CD4-positive, alpha-beta memory T cell (primary cell): ENCODE measurements at regions not wholly inside any gene's neighbourhood (a gene's known extent, or its start where the extent isn't known, plus 50 kb on each side); places are given as distances from the start of the nearest gene placed in this dataset.

Source experiments
- CTCF ChIA-PET: fragments of 350-600 bp; sonication (Branson Sonifier 250); formaldehyde crosslinking; loops from one replicate; lab custom pipeline; 2021; ENCODE audit warnings: inconsistent platforms; ENCODE audit not compliant: partially characterized antibody; lab: Charles Lee
- POLR2A ChIA-PET: fragments of 350-600 bp; sonication (Branson Sonifier 250); formaldehyde crosslinking; loops from one replicate; lab custom pipeline; 2021; ENCODE audit not compliant: partially characterized antibody; lab: Charles Lee
- DNase-seq, 5 donors: peaks; one replicate each; pipeline versions ENCODE4 v3.0.0 to v3.0.0-alpha.2; 2020 to 2022; ENCODE audit warnings: mixed read lengths in 1 of 5
- H3K27ac ChIP-seq: one replicate; pipeline ENCODE4 v1.7.0; 2013; ENCODE audit warnings: low read depth, low read length
- H3K27me3 ChIP-seq: 2 replicates; pipeline ENCODE4 v1.7.0; 2013; ENCODE audit warnings: mild to moderate bottlenecking, low read length, moderate library complexity; ENCODE audit not compliant: insufficient read depth
- H3K36me3 ChIP-seq: 2 replicates; pipeline ENCODE4 v1.7.0; 2013; ENCODE audit warnings: mild to moderate bottlenecking, low read length, moderate library complexity; ENCODE audit not compliant: insufficient read depth
- H3K4me1 ChIP-seq: 2 replicates; pipeline ENCODE4 v1.7.0; 2013; ENCODE audit warnings: mild to moderate bottlenecking, low read length, moderate library complexity; ENCODE audit not compliant: insufficient read depth
- H3K4me3 ChIP-seq, 2 donors: one replicate each; pipeline ENCODE4 v1.7.0; 2013; ENCODE audit warnings: low read length in 2 of 2, mild to moderate bottlenecking in 1 of 2
- H3K9me3 ChIP-seq, 2 donors: one replicate each; pipeline ENCODE4 v1.7.0; 2013; ENCODE audit warnings: low read length in 2 of 2, control low read depth in 1 of 2; ENCODE audit not compliant: control insufficient read depth in 1 of 2
- H3K27ac Mint-ChIP-seq, 7 donors: one replicate each; pipeline ENCODE4 v1.8.0; 2020 to 2021; ENCODE audit warnings: mixed read lengths in 7 of 7, mild to moderate bottlenecking in 6 of 7, inconsistent platforms in 3 of 7, moderate library complexity in 3 of 7
- H3K27me3 Mint-ChIP-seq, 2 donors: one replicate each; pipeline ENCODE4 v1.8.0; 2020 to 2021; ENCODE audit warnings: mixed read lengths in 2 of 2
- H3K36me3 Mint-ChIP-seq, 2 donors: one replicate each; pipeline ENCODE4 v1.8.0; 2020 to 2021; ENCODE audit warnings: mixed read lengths in 2 of 2, inconsistent platforms in 1 of 2, mild to moderate bottlenecking in 1 of 2
- H3K4me1 Mint-ChIP-seq, 4 donors: one replicate each; pipeline ENCODE4 v1.8.0; 2020 to 2021; ENCODE audit warnings: mixed read lengths in 4 of 4, mild to moderate bottlenecking in 1 of 4
- H3K4me3 Mint-ChIP-seq, 8 donors: one replicate each; pipeline ENCODE4 v1.8.0; 2020 to 2021; ENCODE audit warnings: mixed read lengths in 8 of 8, mild to moderate bottlenecking in 7 of 8, moderate library complexity in 6 of 8, inconsistent platforms in 3 of 8
- H3K9me3 Mint-ChIP-seq, 8 donors: one replicate each; pipeline ENCODE4 v1.8.0; 2020 to 2021; ENCODE audit warnings: mixed read lengths in 8 of 8, mild to moderate bottlenecking in 5 of 8, inconsistent platforms in 3 of 8, moderate library complexity in 1 of 8
- intact Hi-C: fragments of 100-400 bp; cut with micrococcal nuclease; formaldehyde crosslinking; loops from one replicate; pipeline ENCODE4 v1.15.1; 2023

DNA sequence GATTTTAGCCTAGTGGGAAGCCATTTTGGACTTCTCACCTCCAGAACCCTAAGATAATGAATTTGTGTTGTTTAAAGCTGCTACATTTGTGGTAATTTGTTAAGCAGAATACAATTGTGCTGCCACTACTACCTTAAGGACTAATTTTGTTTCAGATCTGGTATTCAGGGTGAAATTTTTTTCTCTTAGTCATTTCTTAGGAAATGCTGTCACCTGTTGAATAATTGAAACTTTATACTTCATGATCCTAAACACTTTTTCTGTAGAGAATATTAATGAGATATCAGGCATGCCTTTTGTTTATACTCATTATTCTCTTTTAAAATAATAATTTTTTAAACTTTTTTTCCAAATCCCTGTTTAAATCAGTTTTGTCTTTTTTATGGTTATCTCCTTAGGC lies 246.8 kb downstream of the TGFB2 start:
- no peaks in the 10 kb centered on the region for H3K36me3 ChIP-seq
- ChIA-PET POLR2A (no interaction called here), CTCF (no interaction called here)
- no peaks in the 10 kb centered on the region for H3K27me3 ChIP-seq
- no peak overlapping the region for H3K4me3 ChIP-seq
- no peaks in the 10 kb centered on the region for H3K4me1 ChIP-seq
- Mint-ChIP-seq H3K9me3 (peaks cover 0 to 5% (median 3%) of the 10 kb centered on the region in 8 donors), H3K27me3 (peaks cover 3 to 4% of the 10 kb centered on the region in 2 donors), H3K27ac (no peak overlapping the region), H3K4me1 (peaks cover 0 to 6% (median 0%) of the 10 kb centered on the region in 4 donors), H3K4me3 (no peak overlapping the region), H3K36me3 (no peaks in the 10 kb centered on the region)
- DNase-seq: no peak
- intact Hi-C loops: no loop called here
- H3K27ac ChIP-seq: no peak overlapping the region
- no peaks in the 10 kb centered on the region for H3K9me3 ChIP-seq

DNA sequence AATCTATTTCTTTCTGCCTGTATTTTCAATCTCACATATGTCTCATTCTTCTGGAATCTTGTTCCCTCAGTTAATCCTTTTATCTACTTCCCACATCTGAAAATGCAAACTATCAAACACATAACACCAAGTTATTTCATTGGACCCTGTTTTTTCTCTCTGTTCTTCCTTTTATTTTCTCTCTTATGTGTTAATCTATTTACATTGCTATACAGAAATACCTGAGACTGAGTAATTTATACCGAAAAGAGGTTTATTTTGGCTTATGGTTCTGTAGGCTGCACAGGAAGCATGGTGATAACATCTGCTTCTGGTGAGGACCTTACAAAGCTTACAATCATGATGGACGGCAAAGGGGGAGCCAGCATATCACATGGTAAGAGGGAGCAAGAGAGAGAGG lies 247.6 kb downstream of the TGFB2 start:
- Histone ChIP-seq H3K27me3 (no peaks in the 10 kb centered on the region), H3K4me3 (no peak overlapping the region), H3K4me1 (no peaks in the 10 kb centered on the region), H3K36me3 (no peaks in the 10 kb centered on the region), H3K27ac (no peak overlapping the region), H3K9me3 (no peaks in the 10 kb centered on the region)
- Mint-ChIP-seq H3K27me3 (peaks cover 3 to 4% of the 10 kb centered on the region in 2 donors), H3K4me1 (peaks cover 0 to 6% (median 0%) of the 10 kb centered on the region in 4 donors), H3K4me3 (no peak overlapping the region), H3K27ac (no peak overlapping the region), H3K9me3 (peaks cover 0 to 5% (median 3%) of the 10 kb centered on the region in 8 donors), H3K36me3 (no peaks in the 10 kb centered on the region)
- no peak for DNase-seq
- ChIA-PET POLR2A (no interaction called here), CTCF (no interaction called here)
- intact Hi-C loops: no loop called here

DNA sequence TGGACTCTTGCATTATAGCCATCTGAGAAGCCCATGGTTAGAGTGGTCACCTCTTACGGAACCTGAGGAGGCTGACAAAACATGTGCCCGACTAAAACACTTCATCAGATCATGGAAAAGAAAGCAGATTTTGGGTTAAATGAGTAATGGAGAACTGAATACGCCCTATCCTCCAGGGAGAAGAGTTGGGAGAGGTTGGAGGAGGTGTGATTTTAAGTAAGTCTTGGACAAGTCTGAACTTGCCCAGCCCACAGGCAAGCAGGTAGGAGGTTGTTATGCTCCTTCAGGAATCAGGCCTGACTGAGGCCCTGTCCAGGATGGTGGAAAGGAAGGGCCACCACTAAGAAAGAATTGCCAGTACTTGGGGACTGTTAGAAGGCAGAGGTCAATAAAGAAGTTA lies 255.8 kb downstream of the TGFB2 start:
- Mint-ChIP-seq H3K4me3 (no peak overlapping the region), H3K27me3 (no peaks in the 10 kb centered on the region), H3K9me3 (peaks cover 0 to 6% (median 2%) of the 10 kb centered on the region in 8 donors), H3K4me1 (no peaks in the 10 kb centered on the region), H3K36me3 (no peaks in the 10 kb centered on the region), H3K27ac (no peak overlapping the region)
- no peak for DNase-seq
- no peak overlapping the region for H3K4me3 ChIP-seq
- H3K27me3 ChIP-seq: no peaks in the 10 kb centered on the region
- ChIA-PET POLR2A (no interaction called here), CTCF (no interaction called here)
- H3K9me3 ChIP-seq: no peaks in the 10 kb centered on the region
- no peak overlapping the region for H3K27ac ChIP-seq
- intact Hi-C loops: no loop called here
- H3K36me3 ChIP-seq: no peaks in the 10 kb centered on the region
- no peaks in the 10 kb centered on the region for H3K4me1 ChIP-seq

DNA sequence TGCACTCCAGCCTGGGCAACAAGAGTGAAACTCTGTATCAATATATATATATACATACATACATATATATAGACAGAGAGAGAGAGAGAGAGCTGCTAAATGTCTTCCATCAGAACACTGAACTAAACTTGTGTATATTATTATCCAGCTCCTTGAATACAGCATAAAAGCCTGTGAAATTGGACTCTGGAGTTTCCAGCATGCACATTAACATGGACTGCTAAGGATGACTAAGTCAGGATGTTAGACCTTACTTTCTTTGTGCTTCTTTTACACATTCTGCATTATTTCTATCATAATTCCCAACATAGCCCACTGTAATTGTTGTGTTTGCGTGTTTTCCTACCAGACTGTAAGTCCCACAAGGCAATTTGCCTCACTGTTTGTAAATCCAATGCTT lies 259.1 kb downstream of the TGFB2 start:
- ChIA-PET CTCF (no interaction called here), POLR2A (no interaction called here)
- no peak overlapping the region for H3K4me3 ChIP-seq
- no peak overlapping the region for H3K27ac ChIP-seq
- intact Hi-C loops: no loop called here
- DNase-seq: no peak
- Mint-ChIP-seq H3K9me3 (peaks cover 0 to 10% (median 5%) of the 10 kb centered on the region in 8 donors), H3K27ac (no peak overlapping the region), H3K36me3 (no peaks in the 10 kb centered on the region), H3K4me1 (no peaks in the 10 kb centered on the region), H3K27me3 (no peaks in the 10 kb centered on the region), H3K4me3 (no peak overlapping the region)
- H3K27me3 ChIP-seq: no peaks in the 10 kb centered on the region
- H3K36me3 ChIP-seq: no peaks in the 10 kb centered on the region
- no peaks in the 10 kb centered on the region for H3K4me1 ChIP-seq
- no peaks in the 10 kb centered on the region for H3K9me3 ChIP-seq

DNA sequence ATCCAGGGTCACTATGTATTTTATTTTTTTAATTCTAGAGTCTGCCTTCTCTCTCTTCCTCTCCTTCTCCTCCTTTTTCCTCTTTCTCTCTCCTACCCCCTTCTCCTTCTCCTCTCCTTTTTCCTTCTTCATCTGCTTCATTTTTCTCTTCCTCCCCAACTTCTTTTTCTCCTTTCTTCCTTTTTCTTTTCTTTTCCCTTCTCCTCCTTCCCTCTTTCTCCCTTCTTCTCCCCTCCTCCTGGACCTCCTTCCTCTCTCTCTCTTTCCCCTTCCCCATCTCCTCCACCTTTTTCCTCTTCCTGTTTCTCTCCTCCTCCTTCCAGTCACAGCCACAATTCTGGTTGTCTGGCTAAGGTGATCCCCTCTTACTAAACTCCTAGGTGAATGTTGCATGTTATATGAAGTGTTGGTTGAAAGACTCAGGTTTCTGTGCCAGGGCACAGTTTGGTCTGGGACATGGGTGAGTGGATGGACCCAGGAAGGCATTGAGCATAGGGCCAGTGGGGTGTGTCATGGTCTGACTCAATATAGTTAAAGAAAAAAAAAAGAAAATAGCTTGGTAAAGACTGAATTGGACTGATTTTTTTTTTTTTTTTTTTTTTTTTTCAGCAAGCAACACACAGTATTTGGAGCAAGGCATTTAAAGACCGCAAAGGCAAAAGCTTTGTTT lies 266.9 kb downstream of the TGFB2 start:
- H3K27ac Mint-ChIP-seq: no peak overlapping the region
- H3K36me3 Mint-ChIP-seq: no peaks in the 10 kb centered on the region
- Histone ChIP-seq H3K4me3 (no peak overlapping the region), H3K36me3 (no peaks in the 10 kb centered on the region), H3K4me1 (no peaks in the 10 kb centered on the region), H3K9me3 (no peaks in the 10 kb centered on the region), H3K27me3 (no peaks in the 10 kb centered on the region), H3K27ac (no peak overlapping the region)
- no peak overlapping the region for H3K4me3 Mint-ChIP-seq
- no peak for DNase-seq
- ChIA-PET POLR2A (no interaction called here), CTCF (no interaction called here)
- H3K27me3 Mint-ChIP-seq: peaks cover 0 to 1% of the 10 kb centered on the region in 2 donors
- intact Hi-C loops: no loop called here
- H3K4me1 Mint-ChIP-seq: no peaks in the 10 kb centered on the region
- H3K9me3 Mint-ChIP-seq: peaks cover 0 to 6% (median 3%) of the 10 kb centered on the region in 8 donors

DNA sequence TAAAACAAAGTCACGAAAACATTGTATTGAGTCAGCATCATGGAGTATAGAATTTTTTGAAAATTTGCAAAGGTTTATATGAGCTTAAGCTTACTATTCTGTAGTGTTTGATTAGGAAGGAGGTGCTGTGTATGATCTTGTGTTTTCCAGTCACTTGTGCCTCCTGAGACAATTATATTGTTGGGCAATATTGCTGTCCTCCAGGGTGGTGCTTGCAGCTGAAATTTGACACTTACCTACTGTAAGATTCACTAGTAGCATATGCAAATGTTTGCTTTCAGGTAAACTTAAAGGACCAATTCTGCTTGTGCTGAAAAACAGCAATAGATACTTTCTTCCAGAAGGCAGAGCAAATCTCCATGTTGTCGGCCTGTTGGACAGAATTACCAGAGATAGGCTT lies 268.0 kb downstream of the TGFB2 start:
- Mint-ChIP-seq H3K27ac (no peak overlapping the region), H3K4me1 (no peaks in the 10 kb centered on the region), H3K4me3 (no peak overlapping the region), H3K9me3 (peaks cover 0 to 6% (median 3%) of the 10 kb centered on the region in 8 donors), H3K27me3 (peaks cover 0 to 1% of the 10 kb centered on the region in 2 donors), H3K36me3 (no peaks in the 10 kb centered on the region)
- no peaks in the 10 kb centered on the region for H3K4me1 ChIP-seq
- no peak overlapping the region for H3K4me3 ChIP-seq
- ChIA-PET POLR2A (no interaction called here), CTCF (no interaction called here)
- no peaks in the 10 kb centered on the region for H3K36me3 ChIP-seq
- H3K27me3 ChIP-seq: no peaks in the 10 kb centered on the region
- intact Hi-C loops: no loop called here
- H3K9me3 ChIP-seq: no peaks in the 10 kb centered on the region
- DNase-seq: no peak
- no peak overlapping the region for H3K27ac ChIP-seq

DNA sequence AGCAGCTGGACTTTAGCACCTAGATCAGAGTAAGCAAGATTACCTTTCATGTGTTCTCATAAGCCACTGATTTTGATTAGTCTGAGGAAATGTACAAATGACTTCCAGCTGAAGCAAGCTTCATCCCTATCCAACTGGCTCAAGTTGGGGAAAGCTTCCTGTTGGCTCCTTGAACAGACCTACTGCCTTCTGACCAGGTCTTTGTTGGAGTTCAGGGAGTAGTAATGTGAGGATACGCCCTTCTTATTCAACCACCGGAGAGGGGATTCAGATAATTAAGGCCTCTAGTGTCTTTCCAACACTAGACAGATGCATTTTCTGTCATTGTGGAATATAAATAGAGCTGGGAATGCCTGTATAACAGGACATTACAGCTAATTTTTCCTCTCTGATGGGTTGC lies 268.9 kb downstream of the TGFB2 start:
- ChIA-PET CTCF (no interaction called here), POLR2A (no interaction called here)
- H3K36me3 ChIP-seq: no peaks in the 10 kb centered on the region
- intact Hi-C loops: no loop called here
- H3K4me1 Mint-ChIP-seq: no peaks in the 10 kb centered on the region
- no peak for DNase-seq
- peaks cover 0 to 4% (median 0%) of the 10 kb centered on the region in 8 donors for H3K9me3 Mint-ChIP-seq
- H3K4me1 ChIP-seq: no peaks in the 10 kb centered on the region
- no peaks in the 10 kb centered on the region for H3K27me3 ChIP-seq
- no peak overlapping the region for H3K4me3 Mint-ChIP-seq
- H3K27ac ChIP-seq: no peak overlapping the region
- H3K27ac Mint-ChIP-seq: no peak overlapping the region
- no peaks in the 10 kb centered on the region for H3K9me3 ChIP-seq
- peaks cover 0 to 1% of the 10 kb centered on the region in 2 donors for H3K27me3 Mint-ChIP-seq
- H3K4me3 ChIP-seq: no peak overlapping the region
- H3K36me3 Mint-ChIP-seq: no peaks in the 10 kb centered on the region
